Heart right ventricle (tissue), 16 donors: ENCODE measurements at regions not wholly inside any gene's neighbourhood (a gene's known extent, or its start where the extent isn't known, plus 50 kb on each side); places are given as distances from the start of the nearest gene placed in this dataset.

Experiments used
- ATAC-seq, 8 donors: fragments of 200-7000 bp; cut with Tn5 transposase; one replicate each; pipeline ENCODE4 v1.9.1; 2020; ENCODE audit warnings: mild to moderate bottlenecking in 8 of 8, moderate library complexity in 8 of 8, moderate number of reproducible peaks in 1 of 8
- DNase-seq, 2 donors: peaks; one replicate each; pipeline ENCODE4 v3.0.0-alpha.2; 2020
- H3K27ac ChIP-seq, 10 donors: fragments of 200-600 bp; sonication (generic) in 2 of 10; one replicate each; pipeline versions ENCODE4 v1.5.0 to v1.8.0; 2020 to 2022; ENCODE audit warnings: mild to moderate bottlenecking in 3 of 10
- H3K27me3 ChIP-seq, 7 donors: fragments of 200-600 bp; one replicate each; pipeline ENCODE4 v1.8.0; 2021 to 2022; ENCODE audit warnings: mild to moderate bottlenecking in 2 of 7
- H3K36me3 ChIP-seq, 9 donors: fragments of 200-600 bp; sonication (generic) in 1 of 9; one replicate each; pipeline versions ENCODE4 v1.5.0 to v1.8.0; 2020 to 2022; ENCODE audit warnings: mild to moderate bottlenecking in 2 of 9
- H3K4me1 ChIP-seq, 9 donors: fragments of 200-600 bp; sonication (generic) in 1 of 9; one replicate each; pipeline versions ENCODE4 v1.5.0 to v1.8.0; 2020 to 2022; ENCODE audit warnings: mild to moderate bottlenecking in 4 of 9
- H3K4me3 ChIP-seq, 10 donors: fragments of 200-600 bp; sonication (generic) in 2 of 10; one replicate each; pipeline versions ENCODE4 v1.5.0 to v1.8.0; 2020 to 2022; ENCODE audit warnings: mild to moderate bottlenecking in 7 of 10, moderate library complexity in 2 of 10
- H3K9me3 ChIP-seq, 11 donors: fragments of 200-600 bp in 10 of 11; sonication (generic) in 2 of 11; one replicate each; pipeline versions ENCODE4 v1.5.0 to v1.8.0; 2013 to 2022; ENCODE audit warnings: mild to moderate bottlenecking in 2 of 11, control low read depth in 1 of 11, moderate library complexity in 1 of 11
- WGBS, 2 donors: extraction: QIAGEN DNeasy Blood & Tissue Kit; methylation state at CpG; one replicate each; pipeline ENCODE4 v1.1.7; 2013; ENCODE audit warnings: inconsistent platforms in 1 of 2; 5-methylcytosine and 5-hydroxymethylcytosine counted together
- intact Hi-C, 10 donors: fragments of 100-400 bp; cut with DNase I; formaldehyde crosslinking; loops; one replicate each; pipeline versions ENCODE4 v1.11.1 to v1.14.2; 2022
- TF ChIP-seq, protein P1 (sequence below), 9 donors: fragments of 200-600 bp; sonication (generic) in 2 of 9; IDR thresholded peaks; one replicate each; pipeline versions ENCODE4 v1.5.0 to v1.8.0; 2021 to 2022; ENCODE audit warnings: antibody characterized with exemption in 9 of 9, mild to moderate bottlenecking in 5 of 9, moderate library complexity in 1 of 9
- donor health status: Arrhythmogenic right ventricular cardiomyopathy.
- donor health status: ischemic (EF 13 %, LVEDD 7.1; RV severe dilation, severe dysfunction).
- donor health status: healthy with polysubstance abuse.
- donor health status: DM: no; HTN: yes; CAD: no.
- donor health status: DM: no; HTN: no; CAD: no.
- donor health status: ischemic (EF 25% LVEDD 6.9; RV normal size, moderate dysfunction).
- donor health status: ischemic (EF 25% LVEDD 5.7; RV mildly dilated, moderate dysfunction).
- donor health status: healthy.
- donor health status: DM: yes; HTN: yes; CAD: no.
- donor health status: Ischemic cardiomyopathy.
- donor health status: ischemic (EF 35%, LVEDD 5.7; RV mildly dilated, moderate dysfunction).
- donor health status: nonischemic (EF 11% LVEDD 7.7; RV severe dilation, severe dysfunction).
- donor health status: DM: yes; HTN: yes; CAD: no.
- donor health status: PGD.
- donor health status: ischemic (EF 29% LVEDD 5.4; RV normal size, mild dysfunction).
- donor health status: nonischemic (EF 23%, LVEDD 6.1; RV moderate dilation, normal function).

DNA sequence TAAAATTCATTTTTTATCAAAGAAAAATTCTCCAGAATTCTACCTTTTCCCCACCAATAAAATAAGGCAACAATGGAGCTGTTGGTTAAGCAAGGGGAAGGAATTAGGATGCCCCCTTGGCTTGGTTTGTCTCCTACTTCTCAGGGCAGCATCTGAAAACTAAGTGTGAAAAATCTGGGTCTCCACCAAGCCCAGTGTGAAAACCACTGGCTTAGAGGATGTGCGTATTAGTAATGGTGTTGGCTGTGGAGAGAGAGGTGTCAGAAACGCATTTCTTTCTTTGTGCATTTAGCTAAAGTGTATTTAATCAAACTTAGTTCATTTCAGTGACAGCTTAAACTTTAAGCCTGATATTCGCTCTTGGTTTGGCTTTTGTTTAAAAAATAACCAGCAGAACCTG lies 662.7 kb downstream of the MCTP2 start:
- WGBS, 2 donors = 89 to 92% methylated on average over 3 of the region's 3 CpGs
- H3K27me3 ChIP-seq = no peaks in the 10 kb centered on the region
- ATAC-seq (no peak), DNase-seq (no peak)
- no peaks in the 10 kb centered on the region for H3K4me1 ChIP-seq
- intact Hi-C loops = no loop called here
- peaks cover 0 to 20% (median 6%) of the 10 kb centered on the region in 11 donors for H3K9me3 ChIP-seq
- TF ChIP-seq, protein P1, sequence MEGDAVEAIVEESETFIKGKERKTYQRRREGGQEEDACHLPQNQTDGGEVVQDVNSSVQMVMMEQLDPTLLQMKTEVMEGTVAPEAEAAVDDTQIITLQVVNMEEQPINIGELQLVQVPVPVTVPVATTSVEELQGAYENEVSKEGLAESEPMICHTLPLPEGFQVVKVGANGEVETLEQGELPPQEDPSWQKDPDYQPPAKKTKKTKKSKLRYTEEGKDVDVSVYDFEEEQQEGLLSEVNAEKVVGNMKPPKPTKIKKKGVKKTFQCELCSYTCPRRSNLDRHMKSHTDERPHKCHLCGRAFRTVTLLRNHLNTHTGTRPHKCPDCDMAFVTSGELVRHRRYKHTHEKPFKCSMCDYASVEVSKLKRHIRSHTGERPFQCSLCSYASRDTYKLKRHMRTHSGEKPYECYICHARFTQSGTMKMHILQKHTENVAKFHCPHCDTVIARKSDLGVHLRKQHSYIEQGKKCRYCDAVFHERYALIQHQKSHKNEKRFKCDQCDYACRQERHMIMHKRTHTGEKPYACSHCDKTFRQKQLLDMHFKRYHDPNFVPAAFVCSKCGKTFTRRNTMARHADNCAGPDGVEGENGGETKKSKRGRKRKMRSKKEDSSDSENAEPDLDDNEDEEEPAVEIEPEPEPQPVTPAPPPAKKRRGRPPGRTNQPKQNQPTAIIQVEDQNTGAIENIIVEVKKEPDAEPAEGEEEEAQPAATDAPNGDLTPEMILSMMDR (IDR thresholded peaks at IDR 0.05) = no peak
- H3K36me3 ChIP-seq = no peaks in the 10 kb centered on the region
- no peak overlapping the region for H3K4me3 ChIP-seq
- H3K27ac ChIP-seq = no peak overlapping the region

DNA sequence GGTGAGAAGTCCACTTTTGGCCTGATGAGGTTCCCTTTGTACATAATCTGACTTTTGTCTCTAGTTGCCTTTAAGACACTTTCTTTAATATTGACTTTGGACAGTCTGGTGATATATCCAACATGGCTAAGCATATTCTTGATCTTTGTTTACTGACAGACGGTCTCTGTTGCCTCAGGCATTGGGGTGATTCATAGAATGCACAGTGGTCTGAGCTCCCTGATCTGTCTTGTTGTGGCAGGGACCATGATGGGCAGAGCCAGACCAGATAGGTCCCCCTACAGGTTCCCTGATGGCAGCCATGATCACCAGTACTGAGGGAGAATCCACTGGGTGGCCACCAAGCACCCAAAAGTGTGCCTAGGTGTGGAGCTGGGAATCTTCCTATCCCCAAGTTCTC lies 678.1 kb downstream of the MCTP2 start:
- H3K27ac ChIP-seq = no peak overlapping the region
- no peaks in the 10 kb centered on the region for H3K36me3 ChIP-seq
- WGBS, 2 donors = 76 to 90% methylated on average over 1 of the region's 1 CpG
- H3K27me3 ChIP-seq = no peaks in the 10 kb centered on the region
- peaks cover 0 to 56% (median 17%) of the 10 kb centered on the region in 11 donors for H3K9me3 ChIP-seq
- intact Hi-C loops = no loop called here
- ATAC-seq = no peak
- TF ChIP-seq, protein P1 (IDR thresholded peaks at IDR 0.05) = no peak
- H3K4me3 ChIP-seq = no peak overlapping the region
- no peak for DNase-seq
- H3K4me1 ChIP-seq = no peaks in the 10 kb centered on the region

DNA sequence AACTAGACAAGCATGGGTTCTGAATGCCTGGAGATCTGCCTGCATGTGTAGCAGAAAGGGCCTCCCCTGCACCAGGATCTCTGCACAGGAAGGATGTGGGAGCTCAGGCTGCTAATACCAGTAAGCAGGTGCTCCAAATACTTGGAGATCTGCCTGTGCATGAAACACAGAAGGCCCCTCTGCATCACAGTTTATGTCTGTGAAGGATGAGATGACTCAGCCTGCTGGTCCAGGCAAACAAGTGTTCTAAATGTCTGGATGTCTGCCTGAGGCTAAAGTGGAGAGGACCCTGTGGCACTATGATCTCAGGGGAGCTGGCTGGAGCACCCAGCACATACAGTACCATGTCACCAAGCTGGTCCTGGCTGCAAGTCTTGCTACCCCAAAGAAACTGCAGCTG lies 678.8 kb downstream of the MCTP2 start:
- no peak overlapping the region for H3K27ac ChIP-seq
- no peaks in the 10 kb centered on the region for H3K27me3 ChIP-seq
- H3K4me1 ChIP-seq = no peaks in the 10 kb centered on the region
- no peaks in the 10 kb centered on the region for H3K36me3 ChIP-seq
- H3K4me3 ChIP-seq = no peak overlapping the region
- peaks cover 0 to 56% (median 17%) of the 10 kb centered on the region in 11 donors for H3K9me3 ChIP-seq
- DNase-seq (no peak), ATAC-seq (no peak)
- TF ChIP-seq, protein P1 (IDR thresholded peaks at IDR 0.05) = no peak
- intact Hi-C loops = no loop called here

DNA sequence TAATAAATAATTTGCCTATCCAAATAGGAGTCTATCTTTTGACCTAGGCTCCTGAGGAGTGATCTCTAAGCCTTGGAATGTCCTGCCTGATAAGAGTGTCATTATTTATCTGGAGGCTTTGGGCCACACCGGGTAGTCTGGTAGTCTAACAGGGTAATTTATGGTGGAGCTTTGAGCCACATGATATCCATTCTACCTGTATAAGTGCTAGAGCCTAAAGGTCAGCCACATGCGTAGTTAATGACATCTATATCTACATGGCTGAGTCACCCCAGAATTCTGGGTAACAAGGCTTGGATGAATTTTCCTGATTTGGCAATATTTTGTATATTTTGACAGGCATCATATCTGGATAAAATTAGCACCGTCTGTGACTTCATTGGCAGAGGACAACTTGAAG lies 681.4 kb downstream of the MCTP2 start:
- 63 to 65% methylated on average over 3 of the region's 3 CpGs for WGBS, 2 donors
- no peaks in the 10 kb centered on the region for H3K27me3 ChIP-seq
- H3K4me3 ChIP-seq = no peak overlapping the region
- intact Hi-C loops = no loop called here
- peaks cover 0 to 42% (median 13%) of the 10 kb centered on the region in 11 donors for H3K9me3 ChIP-seq
- TF ChIP-seq, protein P1 (IDR thresholded peaks at IDR 0.05) = no peak
- H3K36me3 ChIP-seq = no peaks in the 10 kb centered on the region
- ATAC-seq (no peak), DNase-seq (no peak)
- no peak overlapping the region for H3K27ac ChIP-seq
- no peaks in the 10 kb centered on the region for H3K4me1 ChIP-seq

DNA sequence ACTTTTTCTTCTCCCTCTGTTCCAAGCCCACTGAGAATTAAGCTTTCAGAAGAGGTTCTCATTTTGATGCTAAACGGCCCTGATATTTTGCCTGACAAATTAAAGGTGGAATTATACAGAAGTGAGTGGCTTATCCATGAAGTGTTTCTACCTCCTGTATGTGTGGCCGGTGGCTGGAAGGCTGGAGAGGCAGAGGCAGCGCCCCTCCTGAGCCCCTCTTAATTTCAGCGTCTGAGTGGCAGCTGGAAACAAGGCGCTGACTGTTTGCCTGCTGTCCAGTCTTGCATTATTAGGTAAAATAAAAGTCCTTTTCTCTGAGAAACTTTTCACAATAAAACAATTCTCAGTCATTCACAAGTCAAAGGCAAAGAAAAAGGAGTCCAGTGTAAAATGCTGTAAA lies 685.7 kb downstream of the MCTP2 start:
- Histone ChIP-seq H3K4me1 (peaks cover 0 to 5% (median 0%) of the 10 kb centered on the region in 9 donors), H3K36me3 (no peaks in the 10 kb centered on the region), H3K4me3 (no peak overlapping the region), H3K27ac (no peak overlapping the region), H3K9me3 (peaks cover 0 to 11% (median 0%) of the 10 kb centered on the region in 11 donors), H3K27me3 (no peaks in the 10 kb centered on the region)
- ATAC-seq (no peak), DNase-seq (no peak)
- intact Hi-C loops = no loop called here
- WGBS, 2 donors = 54 to 60% methylated on average over 5 of the region's 5 CpGs
- TF ChIP-seq, protein P1 (IDR thresholded peaks at IDR 0.05) = no peak
